ENCODE measurements at regions not wholly inside any gene's neighbourhood (a gene's known extent, or its start where the extent isn't known, plus 50 kb on each side); places are given as distances from the start of the nearest gene placed in this dataset.

DNA sequence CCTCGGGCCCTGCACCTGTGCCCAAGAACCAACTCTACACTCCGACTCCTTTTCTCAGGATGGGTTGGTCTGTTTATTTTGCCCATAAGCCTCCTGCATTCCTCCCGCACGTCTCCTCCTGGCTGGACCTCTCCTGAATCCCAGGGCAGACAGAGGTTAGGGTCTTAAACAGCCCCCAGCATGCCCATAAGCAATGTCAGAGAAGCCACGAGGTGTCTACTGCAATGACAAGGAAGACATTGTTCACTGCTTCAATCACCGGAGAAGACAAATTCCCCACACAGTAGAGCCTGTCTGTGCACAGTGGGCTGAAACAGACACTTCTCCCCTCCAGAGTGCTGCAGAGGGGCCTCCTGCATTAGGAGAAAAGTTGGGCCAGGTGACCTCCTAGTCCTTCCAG is 230.6 kb upstream of the RPL38 start:
- intact Hi-C loops (cut with DNase I), result no loop called here
- Histone ChIP-seq H3K4me1 (no peaks in the 10 kb centered on the region), H3K4me3 (no peak overlapping the region), H3K9me3 (no peaks in the 10 kb centered on the region), H3K27ac (no peak overlapping the region), H3K27me3 (no peaks in the 10 kb centered on the region), H3K36me3 (no peaks in the 10 kb centered on the region)
- DNase-seq (no peak), ATAC-seq (no peak)
- WGBS (ENCODE audit: insufficient coverage, low coverage, low lambda C conversion rate, missing lambda C conversion rate), result 48% methylated on average over 6 of the region's 6 CpGs
- TF ChIP-seq POLR2A (IDR thresholded peaks at IDR 0.05), result no peak
- TF ChIP-seq, protein P1, sequence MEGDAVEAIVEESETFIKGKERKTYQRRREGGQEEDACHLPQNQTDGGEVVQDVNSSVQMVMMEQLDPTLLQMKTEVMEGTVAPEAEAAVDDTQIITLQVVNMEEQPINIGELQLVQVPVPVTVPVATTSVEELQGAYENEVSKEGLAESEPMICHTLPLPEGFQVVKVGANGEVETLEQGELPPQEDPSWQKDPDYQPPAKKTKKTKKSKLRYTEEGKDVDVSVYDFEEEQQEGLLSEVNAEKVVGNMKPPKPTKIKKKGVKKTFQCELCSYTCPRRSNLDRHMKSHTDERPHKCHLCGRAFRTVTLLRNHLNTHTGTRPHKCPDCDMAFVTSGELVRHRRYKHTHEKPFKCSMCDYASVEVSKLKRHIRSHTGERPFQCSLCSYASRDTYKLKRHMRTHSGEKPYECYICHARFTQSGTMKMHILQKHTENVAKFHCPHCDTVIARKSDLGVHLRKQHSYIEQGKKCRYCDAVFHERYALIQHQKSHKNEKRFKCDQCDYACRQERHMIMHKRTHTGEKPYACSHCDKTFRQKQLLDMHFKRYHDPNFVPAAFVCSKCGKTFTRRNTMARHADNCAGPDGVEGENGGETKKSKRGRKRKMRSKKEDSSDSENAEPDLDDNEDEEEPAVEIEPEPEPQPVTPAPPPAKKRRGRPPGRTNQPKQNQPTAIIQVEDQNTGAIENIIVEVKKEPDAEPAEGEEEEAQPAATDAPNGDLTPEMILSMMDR (IDR thresholded peaks at IDR 0.05), result no peak

DNA sequence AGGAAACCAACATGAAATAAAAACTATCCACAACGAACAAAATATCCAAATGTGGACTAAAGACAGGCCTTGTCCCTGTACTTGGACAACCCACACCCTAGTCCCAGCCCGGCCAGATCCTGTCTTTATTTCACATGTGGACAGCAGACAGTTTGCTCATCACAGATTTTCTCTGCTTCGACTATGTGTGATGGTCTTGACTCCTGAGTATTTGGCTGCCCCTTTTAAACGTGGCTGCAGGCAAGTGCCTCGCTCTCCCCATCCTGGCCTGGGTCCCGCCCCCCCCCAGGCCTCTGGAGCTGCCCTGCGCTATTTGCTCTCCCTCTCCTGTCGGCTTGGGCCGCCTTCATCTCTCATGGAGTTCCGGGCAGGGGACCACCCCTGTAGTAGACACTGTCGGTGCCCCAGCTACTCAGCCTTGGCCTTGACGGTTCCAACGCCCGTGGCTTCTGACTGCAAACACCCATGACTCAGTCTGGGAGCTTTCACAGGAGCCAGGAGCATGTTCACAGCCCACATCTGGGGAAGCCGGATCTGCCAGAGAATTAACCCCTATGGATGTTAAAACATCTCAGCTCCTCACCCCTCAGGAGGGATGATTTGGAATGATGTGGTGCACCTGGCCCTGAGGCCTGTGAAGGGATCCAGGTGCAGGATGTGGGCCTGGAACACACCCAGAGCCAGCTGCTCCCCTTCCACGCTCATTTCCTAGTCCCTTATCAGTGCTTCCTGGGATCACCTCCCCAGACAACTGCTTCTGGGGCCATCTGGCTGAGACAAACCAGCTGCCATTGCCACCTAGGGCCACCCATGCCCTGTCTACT is 229.7 kb upstream of the RPL38 start:
- intact Hi-C loops (cut with DNase I), result no loop called here
- WGBS (ENCODE audit: insufficient coverage, low coverage, low lambda C conversion rate, missing lambda C conversion rate), result 52% methylated on average over 6 of the region's 16 CpGs
- no peaks in the 10 kb centered on the region for H3K27me3 ChIP-seq
- no peak for ATAC-seq
- H3K36me3 ChIP-seq, result no peaks in the 10 kb centered on the region
- no peak overlapping the region for H3K4me3 ChIP-seq
- H3K9me3 ChIP-seq, result no peaks in the 10 kb centered on the region
- TF ChIP-seq POLR2A (IDR thresholded peaks at IDR 0.05), result no peak
- no peak overlapping the region for H3K27ac ChIP-seq
- DNase-seq, result no peak
- H3K4me1 ChIP-seq, result no peaks in the 10 kb centered on the region

DNA sequence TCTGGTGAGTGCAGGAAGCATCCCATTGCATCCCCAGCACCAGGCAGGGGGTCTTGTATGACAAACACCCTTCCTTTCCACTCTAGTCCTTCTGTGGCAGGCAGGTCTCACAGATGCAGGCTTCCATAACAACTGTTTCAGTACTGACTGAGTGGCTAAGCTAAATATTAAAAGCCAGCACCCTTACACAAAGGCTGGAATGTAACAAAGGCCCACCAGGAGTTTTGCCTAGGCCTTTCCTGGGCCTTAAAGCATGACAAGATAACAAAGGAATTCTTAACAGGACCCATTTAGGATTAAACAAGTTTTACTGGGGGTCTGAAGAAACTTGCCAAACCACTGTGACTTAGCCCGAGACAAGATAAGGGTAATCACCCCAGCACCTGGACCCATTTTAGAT is 228.9 kb upstream of the RPL38 start:
- H3K36me3 ChIP-seq, result no peaks in the 10 kb centered on the region
- TF ChIP-seq POLR2A (IDR thresholded peaks at IDR 0.05), result no peak
- TF ChIP-seq, protein P1 (IDR thresholded peaks at IDR 0.05), result no peak
- intact Hi-C loops (cut with DNase I), result no loop called here
- no peaks in the 10 kb centered on the region for H3K9me3 ChIP-seq
- WGBS (ENCODE audit: insufficient coverage, low coverage, low lambda C conversion rate, missing lambda C conversion rate), result 60% methylated on average over 1 of the region's 1 CpG
- H3K4me1 ChIP-seq, result no peaks in the 10 kb centered on the region
- no peak overlapping the region for H3K27ac ChIP-seq
- DNase-seq, result no peak
- no peaks in the 10 kb centered on the region for H3K27me3 ChIP-seq
- H3K4me3 ChIP-seq, result no peak overlapping the region
- ATAC-seq, result no peak

DNA sequence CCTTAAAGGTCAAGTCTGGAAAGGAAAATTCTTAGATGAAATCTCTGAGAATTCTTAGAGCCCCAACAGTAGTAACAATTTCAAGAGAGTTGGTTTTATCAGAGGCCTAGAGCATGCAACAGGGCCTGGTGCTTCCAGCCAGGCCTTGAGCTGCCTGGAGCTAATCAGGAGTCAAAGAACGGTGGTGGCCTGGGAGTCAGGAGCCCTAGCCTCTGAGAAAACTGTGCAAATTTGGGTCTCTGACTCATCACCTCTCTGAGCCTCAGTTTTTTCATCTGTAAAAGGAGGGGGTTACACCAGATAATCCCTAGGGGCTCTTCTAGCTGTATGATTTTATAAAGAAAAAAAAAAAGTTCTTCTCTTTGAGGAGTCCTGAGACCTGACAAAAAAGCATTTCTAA is 227.3 kb upstream of the RPL38 start:
- TF ChIP-seq POLR2A (IDR thresholded peaks at IDR 0.05), result no peak
- TF ChIP-seq, protein P1 (IDR thresholded peaks at IDR 0.05), result no peak
- H3K27ac ChIP-seq, result no peak overlapping the region
- H3K9me3 ChIP-seq, result no peaks in the 10 kb centered on the region
- DNase-seq (no peak), ATAC-seq (no peak)
- intact Hi-C loops (cut with DNase I), result no loop called here
- no peaks in the 10 kb centered on the region for H3K4me1 ChIP-seq
- H3K27me3 ChIP-seq, result no peaks in the 10 kb centered on the region
- no peaks in the 10 kb centered on the region for H3K36me3 ChIP-seq
- WGBS (ENCODE audit: insufficient coverage, low coverage, low lambda C conversion rate, missing lambda C conversion rate), result 80% methylated on average over 1 of the region's 1 CpG
- no peak overlapping the region for H3K4me3 ChIP-seq

DNA sequence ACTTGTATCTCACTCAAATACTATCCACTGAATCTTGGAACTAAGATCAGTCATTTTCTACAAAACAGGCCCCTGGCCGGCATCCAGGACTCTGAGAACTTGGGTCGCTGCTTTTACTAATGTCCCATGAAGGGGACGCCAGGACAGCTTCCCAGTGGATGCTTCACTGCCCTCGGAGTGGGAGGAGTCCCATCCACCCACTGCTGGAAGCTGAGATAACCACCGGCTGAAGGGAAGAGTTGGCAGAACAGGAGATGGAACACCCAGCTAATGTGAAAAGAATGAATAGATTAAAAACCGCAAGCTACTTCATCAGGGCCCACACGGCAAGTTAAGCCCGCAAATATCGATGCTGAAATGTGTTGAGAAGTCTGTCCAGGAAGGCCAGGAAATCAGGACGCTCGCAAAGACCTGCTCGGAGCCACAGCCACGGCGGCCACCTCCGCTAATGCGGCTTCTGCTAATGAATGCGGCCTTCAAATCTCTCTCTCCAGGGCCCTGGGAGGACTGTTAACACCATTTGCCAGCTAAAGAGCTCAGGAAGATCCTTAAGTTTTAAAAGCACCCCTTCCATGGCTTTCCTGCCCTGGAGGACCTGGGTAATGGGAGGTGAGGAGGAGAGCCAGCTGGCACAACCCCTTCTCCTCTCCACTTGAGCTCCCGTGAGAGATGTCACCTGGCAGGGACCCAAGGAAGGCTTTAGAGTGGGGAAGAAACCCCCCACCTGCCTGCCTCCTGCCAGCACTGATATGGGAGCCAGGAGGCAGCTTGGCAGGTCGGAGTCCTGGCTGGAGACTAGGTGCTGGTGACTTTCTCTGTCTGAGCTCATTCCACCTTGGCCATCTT is 226.6 kb upstream of the RPL38 start:
- no peaks in the 10 kb centered on the region for H3K4me1 ChIP-seq
- intact Hi-C loops (cut with DNase I), result no loop called here
- DNase-seq, result no peak
- WGBS (ENCODE audit: insufficient coverage, low coverage, low lambda C conversion rate, missing lambda C conversion rate), result 62% methylated on average over 19 of the region's 19 CpGs
- H3K36me3 ChIP-seq, result no peaks in the 10 kb centered on the region
- ATAC-seq, result no peak
- no peak overlapping the region for H3K4me3 ChIP-seq
- TF ChIP-seq, protein P1 (IDR thresholded peaks at IDR 0.05), result no peak
- no peak for TF ChIP-seq POLR2A (IDR thresholded peaks at IDR 0.05)
- H3K27me3 ChIP-seq, result no peaks in the 10 kb centered on the region
- no peak overlapping the region for H3K27ac ChIP-seq
- H3K9me3 ChIP-seq, result no peaks in the 10 kb centered on the region

All from right lobe of liver (tissue), 6 donors.